ENCODE measurements at regions not wholly inside any gene's neighbourhood (a gene's known extent, or its start where the extent isn't known, plus 50 kb on each side); places are given as distances from the start of the nearest gene placed in this dataset.
"Not testable (repeated sequence)": the region's sequence is repeated elsewhere in the genome, so short reads cannot be mapped to it uniquely, and the experiment has no call there.

DNA sequence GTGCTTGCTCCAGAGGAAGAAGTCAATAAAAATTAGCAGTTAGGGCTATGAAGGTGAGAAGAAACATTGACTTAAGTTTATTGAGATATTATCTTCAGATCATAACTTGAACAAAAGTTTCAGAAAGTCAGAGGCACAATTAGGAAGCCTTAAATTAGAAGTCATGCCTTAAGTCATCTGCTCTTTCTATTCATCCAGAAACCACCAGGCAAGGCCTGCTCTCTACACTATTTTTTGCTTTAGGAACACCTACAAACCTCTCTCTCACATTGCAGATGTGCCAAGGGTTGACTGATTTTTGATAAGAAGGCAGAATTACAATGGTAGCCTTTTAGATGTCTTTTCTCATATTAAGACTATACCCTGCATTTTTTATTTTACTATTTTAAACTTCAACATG lies 268.7 kb downstream of the SPRY2 start:
- Mint-ChIP-seq H3K27me3 (ENCODE audit: insufficient read depth) (no peaks in the 10 kb centered on the region), H3K36me3 (ENCODE audit: low read depth) (no peaks in the 10 kb centered on the region), H3K4me1 (ENCODE audit: low read depth) (no peaks in the 10 kb centered on the region), H3K9me3 (no peaks in the 10 kb centered on the region), H3K27ac (no peak overlapping the region), H3K4me3 (no peak overlapping the region)
- DNase-seq = no peak
- TF ChIP-seq, protein P1, sequence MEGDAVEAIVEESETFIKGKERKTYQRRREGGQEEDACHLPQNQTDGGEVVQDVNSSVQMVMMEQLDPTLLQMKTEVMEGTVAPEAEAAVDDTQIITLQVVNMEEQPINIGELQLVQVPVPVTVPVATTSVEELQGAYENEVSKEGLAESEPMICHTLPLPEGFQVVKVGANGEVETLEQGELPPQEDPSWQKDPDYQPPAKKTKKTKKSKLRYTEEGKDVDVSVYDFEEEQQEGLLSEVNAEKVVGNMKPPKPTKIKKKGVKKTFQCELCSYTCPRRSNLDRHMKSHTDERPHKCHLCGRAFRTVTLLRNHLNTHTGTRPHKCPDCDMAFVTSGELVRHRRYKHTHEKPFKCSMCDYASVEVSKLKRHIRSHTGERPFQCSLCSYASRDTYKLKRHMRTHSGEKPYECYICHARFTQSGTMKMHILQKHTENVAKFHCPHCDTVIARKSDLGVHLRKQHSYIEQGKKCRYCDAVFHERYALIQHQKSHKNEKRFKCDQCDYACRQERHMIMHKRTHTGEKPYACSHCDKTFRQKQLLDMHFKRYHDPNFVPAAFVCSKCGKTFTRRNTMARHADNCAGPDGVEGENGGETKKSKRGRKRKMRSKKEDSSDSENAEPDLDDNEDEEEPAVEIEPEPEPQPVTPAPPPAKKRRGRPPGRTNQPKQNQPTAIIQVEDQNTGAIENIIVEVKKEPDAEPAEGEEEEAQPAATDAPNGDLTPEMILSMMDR (IDR thresholded peaks at IDR 0.05) = no peak

DNA sequence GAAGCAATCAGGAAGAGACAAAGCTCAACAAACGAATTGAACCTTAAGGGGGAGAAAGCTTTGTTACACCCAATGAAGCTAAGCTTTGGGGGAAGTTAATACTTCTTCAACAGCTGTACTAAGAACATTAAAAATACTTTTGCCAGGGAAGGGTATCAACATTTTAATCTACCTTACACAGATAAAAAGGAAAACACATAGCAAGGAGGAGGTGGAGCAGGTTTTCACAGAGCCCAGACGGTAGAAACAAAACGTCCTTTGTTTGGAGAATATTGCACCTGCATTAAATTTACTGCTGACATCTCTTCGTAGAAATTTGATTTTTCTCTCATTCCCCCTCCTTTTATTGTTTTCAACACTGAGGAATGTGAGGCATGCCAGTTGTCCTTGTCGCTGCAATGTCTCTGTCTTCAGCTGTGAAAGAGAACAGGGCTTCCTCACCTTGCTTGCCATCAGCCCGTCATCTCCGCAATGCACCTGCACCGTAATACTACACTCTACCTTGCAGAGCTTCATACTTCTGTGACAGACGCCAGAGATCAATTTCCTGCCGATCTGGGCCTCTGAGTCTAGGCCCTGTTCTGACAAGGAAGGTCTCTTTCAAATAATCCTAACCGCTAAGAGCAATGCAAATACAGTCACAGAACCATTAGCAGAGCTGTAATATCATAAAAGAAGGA lies 270.8 kb downstream of the SPRY2 start:
- H3K4me1 Mint-ChIP-seq (ENCODE audit: low read depth) = no peaks in the 10 kb centered on the region
- DNase-seq = no peak
- no peaks in the 10 kb centered on the region for H3K36me3 Mint-ChIP-seq (ENCODE audit: low read depth)
- no peaks in the 10 kb centered on the region for H3K27me3 Mint-ChIP-seq (ENCODE audit: insufficient read depth)
- no peak overlapping the region for H3K27ac Mint-ChIP-seq
- H3K4me3 Mint-ChIP-seq = no peak overlapping the region
- no peaks in the 10 kb centered on the region for H3K9me3 Mint-ChIP-seq
- TF ChIP-seq, protein P1 (IDR thresholded peaks at IDR 0.05) = no peak

DNA sequence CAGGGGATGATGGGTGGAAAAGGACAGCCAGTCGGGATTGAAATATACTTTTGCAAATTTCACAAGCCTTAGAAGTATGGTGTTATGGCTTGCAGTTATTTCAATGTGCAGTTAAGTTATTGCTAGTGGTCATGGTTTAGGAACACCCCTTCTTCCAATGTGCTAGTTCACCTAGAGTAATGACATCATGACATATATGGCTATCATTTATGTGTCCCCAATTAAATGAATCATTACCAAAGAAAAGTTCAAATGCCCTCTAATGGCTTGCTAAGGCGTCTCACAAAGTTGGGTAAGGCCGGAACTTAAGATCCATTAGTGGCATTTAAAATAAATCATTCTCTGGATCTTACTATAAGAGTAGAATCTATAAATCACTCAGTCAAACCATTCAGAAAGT lies 271.6 kb downstream of the SPRY2 start:
- H3K4me1 Mint-ChIP-seq (ENCODE audit: low read depth) = no peaks in the 10 kb centered on the region
- H3K27me3 Mint-ChIP-seq (ENCODE audit: insufficient read depth) = no peaks in the 10 kb centered on the region
- no peak overlapping the region for H3K27ac Mint-ChIP-seq
- DNase-seq = no peak
- H3K4me3 Mint-ChIP-seq = no peak overlapping the region
- H3K9me3 Mint-ChIP-seq = no peaks in the 10 kb centered on the region
- TF ChIP-seq, protein P1 (IDR thresholded peaks at IDR 0.05) = no peak
- no peaks in the 10 kb centered on the region for H3K36me3 Mint-ChIP-seq (ENCODE audit: low read depth)

- no peak overlapping the region for H3K27ac Mint-ChIP-seq
- TF ChIP-seq, protein P1 (IDR thresholded peaks at IDR 0.05) = no peak
- H3K36me3 Mint-ChIP-seq (ENCODE audit: low read depth) = no peaks in the 10 kb centered on the region
- peaks cover under 1% of the 10 kb centered on the region; the same call in 1 of the 2 replicates for H3K9me3 Mint-ChIP-seq
- no peak overlapping the region for H3K4me3 Mint-ChIP-seq
- DNase-seq = no peak
- H3K4me1 Mint-ChIP-seq (ENCODE audit: low read depth) = peaks cover 7% of the 10 kb centered on the region
- H3K27me3 Mint-ChIP-seq (ENCODE audit: insufficient read depth) = no peaks in the 10 kb centered on the region
Observed at GRCh38 chr13:80065996-80066395, 274.9 kb downstream of the SPRY2 start.

- H3K9me3 Mint-ChIP-seq; H3K4me1 Mint-ChIP-seq (ENCODE audit: low read depth); H3K4me3 Mint-ChIP-seq; H3K27ac Mint-ChIP-seq; DNase-seq; H3K36me3 Mint-ChIP-seq (ENCODE audit: low read depth); H3K27me3 Mint-ChIP-seq (ENCODE audit: insufficient read depth): not testable (repeated sequence)
Observed at GRCh38 chr13:80062416-80062815, 278.5 kb downstream of the SPRY2 start.

DNA sequence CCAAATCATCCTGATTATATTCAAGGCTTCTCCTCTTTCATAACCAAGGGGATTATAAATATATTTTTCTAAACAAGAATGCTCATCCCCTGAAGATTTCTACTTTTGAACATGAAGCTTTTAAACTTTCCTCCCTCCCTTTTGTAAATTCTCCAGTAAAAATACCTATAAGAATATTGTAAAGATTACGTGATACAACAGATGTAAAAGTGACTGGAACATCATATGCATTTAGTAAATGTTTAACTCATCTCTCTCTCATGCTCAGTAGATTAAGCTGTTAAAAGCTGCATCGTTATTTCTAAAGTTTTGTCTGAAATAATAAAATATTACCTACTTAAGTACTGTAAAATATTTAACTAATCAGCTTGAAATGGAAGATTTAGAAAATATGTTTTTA lies 281.1 kb downstream of the SPRY2 start:
- TF ChIP-seq, protein P1 (IDR thresholded peaks at IDR 0.05) = no peak
- Mint-ChIP-seq H3K36me3 (ENCODE audit: low read depth) (peaks cover 8% of the 10 kb centered on the region; the same call in 1 of the 2 replicates), H3K4me1 (ENCODE audit: low read depth) (peaks cover 10% of the 10 kb centered on the region), H3K27me3 (ENCODE audit: insufficient read depth) (no peaks in the 10 kb centered on the region), H3K4me3 (no peak overlapping the region), H3K9me3 (peaks cover 6% of the 10 kb centered on the region; the same call in 1 of the 2 replicates), H3K27ac (no peak overlapping the region)
- DNase-seq = no peak

All from HFFc6 (cell line).